Hepatocyte (in vitro differentiated cells): ENCODE measurements at regions not wholly inside any gene's neighbourhood (a gene's known extent, or its start where the extent isn't known, plus 50 kb on each side); places are given as distances from the start of the nearest gene placed in this dataset.

ENCODE experiments used
- DNase-seq: peaks from one replicate; pipeline ENCODE4 v3.0.0-alpha.2; 2016; ENCODE audit warnings: low spot score
- H2AFZ ChIP-seq: fragments of 200-600 bp; sonication (generic); 2 replicates; pipeline ENCODE4 v1.6.0; 2016; ENCODE audit warnings: antibody characterized with exemption, mild to moderate bottlenecking
- H3K27ac ChIP-seq: fragments of 200-600 bp; sonication (generic); 2 replicates; pipeline ENCODE4 v1.5.1; 2016; ENCODE audit warnings: mild to moderate bottlenecking
- H3K27me3 ChIP-seq: fragments of 200-600 bp; sonication (generic); 2 replicates; pipeline ENCODE4 v1.6.1; 2016
- H3K36me3 ChIP-seq: fragments of 200-600 bp; sonication (generic); replicated peaks from 2 replicates; pipeline ENCODE4 v1.5.1; 2016; ENCODE audit warnings: low read depth; ENCODE audit not compliant: insufficient read depth
- H3K4me1 ChIP-seq: fragments of 200-600 bp; sonication (generic); 2 replicates; pipeline ENCODE4 v1.5.1; 2016; ENCODE audit warnings: mild to moderate bottlenecking, moderate library complexity; ENCODE audit not compliant: insufficient read depth
- H3K4me2 ChIP-seq: fragments of 200-600 bp; sonication (generic); 2 replicates; pipeline ENCODE4 v1.6.0; 2016
- H3K4me3 ChIP-seq: fragments of 200-600 bp; sonication (generic); 2 replicates; pipeline ENCODE4 v1.5.1; 2016; ENCODE audit warnings: mild to moderate bottlenecking
- H3K79me2 ChIP-seq: fragments of 200-600 bp; sonication (generic); 2 replicates; pipeline ENCODE4 v1.6.0; 2017; ENCODE audit warnings: mild to moderate bottlenecking
- H3K9me2 ChIP-seq: fragments of 200-600 bp; sonication (generic); replicated peaks from 2 replicates; pipeline ENCODE4 v1.6.0; 2017; ENCODE audit warnings: mild to moderate bottlenecking; ENCODE audit not compliant: insufficient read depth
- H3K9me3 ChIP-seq: fragments of 200-600 bp; sonication (generic); 2 replicates; pipeline ENCODE4 v1.5.1; 2016; ENCODE audit warnings: low read depth, mild to moderate bottlenecking
- H4K20me1 ChIP-seq: fragments of 200-600 bp; sonication (generic); 2 replicates; pipeline ENCODE4 v1.6.0; 2016; ENCODE audit warnings: mild to moderate bottlenecking; ENCODE audit not compliant: insufficient read depth, poor library complexity, severe bottlenecking
- EZH2 ChIP-seq: fragments of 200-600 bp; sonication (generic); IDR thresholded peaks from 2 replicates; pipeline ENCODE4 v1.6.1; 2016; ENCODE audit warnings: antibody characterized with exemption, mild to moderate bottlenecking, borderline replicate concordance
- EZH2phosphoT487 ChIP-seq: fragments of 200-600 bp; sonication (generic); IDR thresholded peaks from one replicate; pipeline ENCODE4 v1.6.1; 2018; ENCODE audit warnings: antibody characterized with exemption, mild to moderate bottlenecking, low read depth, moderate library complexity; ENCODE audit not compliant: unreplicated experiment, severe bottlenecking
- WGBS: methylation state at CpG from one replicate; pipeline ENCODE4 v1.1.6; 2016; ENCODE audit warnings: low lambda C conversion rate; ENCODE audit errors: missing lambda C conversion rate; 5-methylcytosine and 5-hydroxymethylcytosine counted together
- TF ChIP-seq, protein P1 (sequence below): fragments of 200-600 bp; sonication (generic); IDR thresholded peaks from 2 replicates; pipeline ENCODE4 v1.5.1; 2016; ENCODE audit warnings: antibody characterized with exemption, mild to moderate bottlenecking; ENCODE audit not compliant: poor library complexity

DNA sequence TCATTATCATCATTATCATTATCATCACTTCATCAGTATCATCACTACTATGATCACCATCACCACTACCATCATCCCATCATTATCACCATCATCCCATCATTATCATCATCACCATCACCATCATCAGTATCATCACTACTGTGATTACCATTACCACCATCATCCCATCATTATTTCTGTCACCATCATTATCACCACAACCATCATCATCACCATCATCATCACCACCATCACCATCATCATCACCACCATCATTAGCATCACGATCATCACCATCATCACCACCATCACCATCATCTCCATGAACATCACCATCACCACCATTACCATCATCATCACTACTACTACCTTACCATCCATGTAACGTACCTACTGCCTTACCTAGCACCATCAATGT lies 368.8 kb downstream of the SEC14L1 start:
- 100% methylated on average over 2 of the region's 2 CpGs for WGBS
- DNase-seq: no peak
- Histone ChIP-seq H3K27ac (no peak overlapping the region), H3K27me3 (no peaks in the 10 kb centered on the region), H3K4me2 (no peak overlapping the region), H3K9me2 (no peaks in the 10 kb centered on the region), H2AFZ (no peak overlapping the region), H3K4me3 (no peak overlapping the region), H3K4me1 (no peaks in the 10 kb centered on the region), H3K79me2 (no peaks in the 10 kb centered on the region), H3K9me3 (no peaks in the 10 kb centered on the region), H4K20me1 (no peaks in the 10 kb centered on the region), H3K36me3 (no peaks in the 10 kb centered on the region)
- no peak for TF ChIP-seq EZH2phosphoT487
- no peak for TF ChIP-seq EZH2
- TF ChIP-seq, protein P1, sequence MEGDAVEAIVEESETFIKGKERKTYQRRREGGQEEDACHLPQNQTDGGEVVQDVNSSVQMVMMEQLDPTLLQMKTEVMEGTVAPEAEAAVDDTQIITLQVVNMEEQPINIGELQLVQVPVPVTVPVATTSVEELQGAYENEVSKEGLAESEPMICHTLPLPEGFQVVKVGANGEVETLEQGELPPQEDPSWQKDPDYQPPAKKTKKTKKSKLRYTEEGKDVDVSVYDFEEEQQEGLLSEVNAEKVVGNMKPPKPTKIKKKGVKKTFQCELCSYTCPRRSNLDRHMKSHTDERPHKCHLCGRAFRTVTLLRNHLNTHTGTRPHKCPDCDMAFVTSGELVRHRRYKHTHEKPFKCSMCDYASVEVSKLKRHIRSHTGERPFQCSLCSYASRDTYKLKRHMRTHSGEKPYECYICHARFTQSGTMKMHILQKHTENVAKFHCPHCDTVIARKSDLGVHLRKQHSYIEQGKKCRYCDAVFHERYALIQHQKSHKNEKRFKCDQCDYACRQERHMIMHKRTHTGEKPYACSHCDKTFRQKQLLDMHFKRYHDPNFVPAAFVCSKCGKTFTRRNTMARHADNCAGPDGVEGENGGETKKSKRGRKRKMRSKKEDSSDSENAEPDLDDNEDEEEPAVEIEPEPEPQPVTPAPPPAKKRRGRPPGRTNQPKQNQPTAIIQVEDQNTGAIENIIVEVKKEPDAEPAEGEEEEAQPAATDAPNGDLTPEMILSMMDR: no peak

DNA sequence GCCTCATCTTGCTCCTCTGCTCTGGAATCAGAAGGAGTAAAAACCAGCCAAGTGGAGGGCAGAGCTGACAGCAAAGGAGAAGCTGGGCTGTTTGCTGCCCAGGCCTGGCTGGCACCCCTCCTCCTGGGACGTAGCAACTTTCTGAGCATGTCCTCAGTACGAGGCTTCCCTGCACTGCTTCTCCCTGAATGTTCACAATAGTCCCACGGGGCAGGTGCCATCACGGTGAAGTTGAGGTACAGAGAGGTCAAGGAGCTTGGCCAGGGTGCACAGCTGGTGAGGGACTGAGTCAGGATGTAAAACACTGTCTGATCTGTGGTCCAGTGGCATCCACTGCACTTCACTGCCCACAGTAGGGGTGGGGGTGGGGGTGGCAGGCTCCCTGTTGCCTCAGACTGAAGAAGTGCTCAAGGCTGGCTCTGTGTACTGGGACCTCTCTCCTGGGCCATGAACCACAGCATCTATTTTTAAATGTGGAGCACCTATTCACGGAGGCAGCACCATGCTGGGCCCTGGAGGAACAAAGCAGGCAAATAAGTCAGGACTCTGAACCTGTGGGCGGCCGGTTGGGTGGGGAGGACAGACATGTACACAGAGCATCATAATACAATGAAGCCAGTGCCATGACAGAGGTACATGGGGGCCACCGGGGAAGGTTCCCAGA lies 369.5 kb downstream of the SEC14L1 start:
- H3K9me2 ChIP-seq: no peaks in the 10 kb centered on the region

DNA sequence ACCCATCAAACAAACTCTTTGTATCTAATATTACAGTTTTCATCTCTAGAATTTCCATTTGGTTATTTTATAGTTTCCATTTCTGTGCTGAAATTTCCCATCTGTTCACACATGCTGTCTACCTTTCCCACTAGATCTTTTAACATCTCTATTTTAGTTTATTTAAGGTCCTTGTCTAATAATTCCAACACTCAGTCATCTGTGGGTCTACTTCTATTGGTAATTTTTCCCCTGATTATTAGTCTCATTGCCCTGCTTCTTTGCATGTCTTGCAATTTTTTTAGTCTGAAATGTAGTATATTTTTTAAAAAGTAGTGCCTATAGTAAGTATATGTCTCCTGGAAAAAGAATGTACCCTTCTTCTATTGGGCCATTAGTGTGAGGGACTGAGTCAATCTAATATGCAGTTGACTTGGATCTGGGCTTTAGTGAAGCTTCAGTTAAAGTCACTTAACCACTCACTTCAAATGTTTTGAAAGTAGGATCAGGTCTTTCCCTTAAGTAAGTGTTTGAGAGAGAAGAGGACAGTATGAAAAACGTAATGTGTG lies 370.8 kb downstream of the SEC14L1 start:
- no peaks in the 10 kb centered on the region for H3K79me2 ChIP-seq
- H2AFZ ChIP-seq: no peak overlapping the region
- WGBS: 50% methylated on average over 1 of the region's 1 CpG
- H3K27ac ChIP-seq: no peak overlapping the region
- no peaks in the 10 kb centered on the region for H3K9me3 ChIP-seq
- H3K4me1 ChIP-seq: no peaks in the 10 kb centered on the region
- H3K36me3 ChIP-seq: no peaks in the 10 kb centered on the region
- TF ChIP-seq, protein P1: no peak
- TF ChIP-seq EZH2 (no peak), EZH2phosphoT487 (no peak)
- DNase-seq: no peak
- H3K4me2 ChIP-seq: no peak overlapping the region
- H3K4me3 ChIP-seq: no peak overlapping the region
- no peaks in the 10 kb centered on the region for H3K27me3 ChIP-seq
- H3K9me2 ChIP-seq: no peaks in the 10 kb centered on the region
- H4K20me1 ChIP-seq: no peaks in the 10 kb centered on the region

More for the DNA sequence above, 369.5 kb downstream of the SEC14L1 start:
- no peak for TF ChIP-seq EZH2
- TF ChIP-seq EZH2phosphoT487: no peak
- TF ChIP-seq, protein P1: no peak
- H3K36me3 ChIP-seq: no peaks in the 10 kb centered on the region
- no peak for DNase-seq
- H3K27me3 ChIP-seq: no peaks in the 10 kb centered on the region
- H3K4me2 ChIP-seq: no peak overlapping the region
- WGBS: 85% methylated on average over 8 of the region's 8 CpGs
- no peak overlapping the region for H3K4me3 ChIP-seq
- no peaks in the 10 kb centered on the region for H4K20me1 ChIP-seq
- H3K4me1 ChIP-seq: no peaks in the 10 kb centered on the region
- no peak overlapping the region for H3K27ac ChIP-seq
- H3K9me3 ChIP-seq: no peaks in the 10 kb centered on the region
- H3K79me2 ChIP-seq: no peaks in the 10 kb centered on the region
- no peak overlapping the region for H2AFZ ChIP-seq
